ENCODE measurements at regions not wholly inside any gene's neighbourhood (a gene's known extent, or its start where the extent isn't known, plus 50 kb on each side); places are given as distances from the start of the nearest gene placed in this dataset.

GRCh38 chrX:42128020-42128419, 204.7 kb upstream of the CASK start:
- no peak for TF ChIP-seq CTCF (IDR thresholded peaks at IDR 0.05)
- TF ChIP-seq EP300 (IDR thresholded peaks at IDR 0.05): no peak
- no peak for TF ChIP-seq POLR2A (IDR thresholded peaks at IDR 0.05)

Measured in ovary (tissue), 3 donors.